ENCODE measurements at regions not wholly inside any gene's neighbourhood (a gene's known extent, or its start where the extent isn't known, plus 50 kb on each side); places are given as distances from the start of the nearest gene placed in this dataset.
"Not testable (repeated sequence)": the region's sequence is repeated elsewhere in the genome, so short reads cannot be mapped to it uniquely, and the experiment has no call there.

DNA sequence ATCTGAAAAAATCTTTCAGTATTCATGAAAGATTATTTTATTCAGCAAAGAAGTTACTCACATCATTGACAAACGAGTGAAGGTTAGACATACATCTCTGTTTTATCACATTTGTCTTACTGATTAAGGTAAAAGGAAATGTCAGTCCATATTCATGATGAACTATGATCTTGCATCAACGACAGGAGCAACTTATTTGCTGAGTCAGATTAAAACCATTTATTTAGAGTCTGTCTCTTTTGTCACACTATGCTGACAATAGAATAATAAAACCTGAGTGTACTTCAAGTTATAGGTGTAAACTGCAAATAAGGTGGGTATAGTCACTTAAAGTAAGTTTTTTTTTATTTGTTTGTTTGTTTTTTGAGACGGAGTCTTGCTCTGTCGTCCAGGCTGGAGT lies 216.5 kb upstream of the SEMA3C start:
- no peak for DNase-seq (ENCODE audit: low spot score)

DNA sequence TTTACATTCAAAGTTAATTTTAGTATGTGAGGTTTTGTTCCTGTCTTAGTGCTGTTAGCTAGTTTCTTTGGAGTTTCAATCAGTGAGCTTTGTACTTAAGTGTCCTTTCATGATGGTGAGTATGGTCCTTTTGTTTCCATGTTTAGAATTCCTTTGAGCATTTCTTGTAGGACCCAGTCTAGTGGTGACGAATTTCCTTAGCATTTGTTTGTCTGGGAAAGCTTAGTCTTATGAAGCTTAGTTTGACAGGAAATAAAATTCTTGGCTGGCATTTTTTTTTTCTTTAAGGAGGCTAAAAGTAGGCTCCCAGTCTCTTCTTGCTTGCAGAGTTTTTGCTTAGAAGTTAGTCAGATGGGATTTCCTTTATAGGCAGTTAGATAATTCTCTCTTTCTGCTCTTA lies 209.2 kb upstream of the SEMA3C start:
- DNase-seq (ENCODE audit: low spot score) = no peak

DNA sequence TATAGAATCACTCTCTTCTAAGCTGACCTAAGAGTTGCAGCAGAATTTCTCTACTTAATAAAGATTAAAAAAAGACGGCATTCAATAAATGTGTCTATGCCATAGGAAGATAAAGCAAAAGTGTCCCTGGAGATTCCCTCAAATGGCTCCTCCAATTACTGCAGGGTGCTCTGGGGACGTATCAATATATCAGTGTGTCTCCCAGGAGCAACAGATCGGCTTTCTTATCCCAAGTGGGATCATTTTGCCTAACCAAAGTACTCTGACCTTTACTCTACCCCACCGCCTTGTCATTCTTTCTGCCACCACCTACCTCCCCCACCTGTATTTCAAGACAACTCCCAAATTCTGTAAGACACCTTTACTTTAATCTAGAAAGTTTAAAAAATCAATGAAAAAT lies 202.0 kb upstream of the SEMA3C start:
- DNase-seq (ENCODE audit: low spot score) = no peak

DNA sequence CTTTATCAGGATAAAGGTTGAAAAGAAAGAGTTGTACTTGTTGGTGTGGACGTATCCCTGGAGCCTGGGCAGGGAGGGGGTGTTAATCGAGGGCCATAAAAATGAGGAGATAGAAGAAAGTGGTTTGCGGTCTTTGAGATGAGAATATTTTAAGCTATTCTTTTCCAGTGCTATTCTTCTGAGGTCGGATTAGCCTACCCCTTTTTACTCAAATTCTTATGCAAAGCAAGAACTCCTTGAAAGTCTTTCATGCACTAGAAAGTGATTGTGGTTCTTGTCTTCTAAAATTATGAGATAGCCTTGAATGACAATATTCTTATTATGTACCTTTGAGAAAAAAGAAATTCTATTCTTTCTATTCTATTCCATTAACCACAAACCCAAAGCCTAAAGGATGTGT lies 201.3 kb upstream of the SEMA3C start:
- no peak for DNase-seq (ENCODE audit: low spot score)

GRCh38 chr7:81114633-81115032 lies 195.8 kb upstream of the SEMA3C start:
- no peak for DNase-seq (ENCODE audit: low spot score)

- no peak for DNase-seq (ENCODE audit: low spot score)
Measured at GRCh38 chr7:81112731-81113130, 193.9 kb upstream of the SEMA3C start.

DNA sequence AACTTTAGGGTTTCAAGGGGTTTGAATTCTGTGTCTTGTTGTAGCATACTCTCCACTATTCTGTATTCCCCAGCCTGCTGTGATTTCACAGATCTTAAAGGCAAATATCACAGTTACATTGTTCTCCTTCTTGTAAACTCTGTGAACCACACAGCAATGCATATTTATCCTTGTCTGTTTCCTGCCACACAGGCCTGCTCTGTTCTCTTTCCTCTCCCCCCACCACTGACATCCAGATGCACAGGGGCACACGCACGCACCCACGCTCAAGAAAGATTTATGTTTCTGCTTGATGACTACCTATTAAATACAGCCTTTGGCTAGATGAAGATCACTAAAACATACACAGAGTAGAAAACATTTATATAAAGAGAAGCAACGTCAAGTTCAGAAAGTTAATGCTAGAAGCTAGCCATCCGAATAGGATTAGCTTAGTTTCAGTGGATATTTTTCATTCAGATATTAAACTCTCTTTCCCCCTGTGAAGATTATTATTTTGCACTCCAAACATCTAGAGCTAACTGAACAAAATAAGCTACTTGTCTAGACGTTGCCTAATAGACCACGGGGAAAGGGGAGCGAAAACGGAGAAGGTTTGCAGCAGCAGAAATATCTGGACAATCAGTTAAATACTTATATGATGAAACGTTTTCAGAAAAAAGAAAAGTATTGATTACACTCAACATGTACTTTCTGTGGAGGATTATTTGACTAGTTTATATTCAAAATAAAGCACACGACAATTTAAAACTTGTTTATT lies 193.1 kb upstream of the SEMA3C start:
- DNase-seq (ENCODE audit: low spot score) = no peak

GRCh38 chr7:81111358-81111757 lies 192.5 kb upstream of the SEMA3C start:
- DNase-seq (ENCODE audit: low spot score) = no peak

DNA sequence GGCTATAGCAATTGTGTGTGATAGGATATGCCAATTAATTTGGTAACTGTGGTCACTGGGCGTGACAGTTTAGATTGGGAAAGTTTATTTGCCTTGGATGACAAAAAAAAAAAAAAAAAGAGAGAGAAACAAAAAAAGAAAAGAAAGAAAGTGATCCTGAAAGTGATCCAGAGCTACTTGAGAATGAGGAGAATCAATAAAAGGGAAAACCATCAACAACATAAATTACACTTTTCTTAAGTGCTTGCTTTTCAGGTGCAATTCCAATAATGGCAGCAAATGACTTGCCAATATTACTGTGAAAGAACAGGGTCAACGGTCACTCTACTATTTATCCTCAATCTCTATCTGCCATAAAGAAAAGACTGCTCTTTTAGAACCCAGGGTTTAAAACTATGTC lies 191.8 kb upstream of the SEMA3C start:
- DNase-seq (ENCODE audit: low spot score) = no peak

- DNase-seq (ENCODE audit: low spot score) = no peak
Measured at GRCh38 chr7:81098213-81098612, 179.4 kb upstream of the SEMA3C start.

GRCh38 chr7:81094952-81095351 lies 176.1 kb upstream of the SEMA3C start:
- DNase-seq (ENCODE audit: low spot score) = no peak

DNA sequence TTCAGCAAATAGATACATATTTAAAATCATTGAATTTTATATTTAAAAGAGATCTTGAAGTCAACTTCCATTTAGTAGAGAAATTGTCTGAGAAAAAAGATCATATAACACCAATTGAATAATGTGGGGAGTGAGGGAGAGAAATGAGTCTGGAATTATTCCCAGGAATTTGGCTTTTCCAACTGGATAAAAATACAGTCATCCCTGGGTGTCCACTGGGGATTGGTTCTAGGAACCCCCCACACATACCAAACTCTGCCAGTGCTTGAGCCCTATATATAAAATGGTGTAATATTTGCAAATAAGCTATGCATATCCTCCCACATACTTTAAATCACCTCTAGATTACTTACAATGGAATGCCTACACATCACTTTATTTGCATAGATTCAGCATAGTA lies 162.8 kb upstream of the SEMA3C start:
- no peak for DNase-seq (ENCODE audit: low spot score)

DNA sequence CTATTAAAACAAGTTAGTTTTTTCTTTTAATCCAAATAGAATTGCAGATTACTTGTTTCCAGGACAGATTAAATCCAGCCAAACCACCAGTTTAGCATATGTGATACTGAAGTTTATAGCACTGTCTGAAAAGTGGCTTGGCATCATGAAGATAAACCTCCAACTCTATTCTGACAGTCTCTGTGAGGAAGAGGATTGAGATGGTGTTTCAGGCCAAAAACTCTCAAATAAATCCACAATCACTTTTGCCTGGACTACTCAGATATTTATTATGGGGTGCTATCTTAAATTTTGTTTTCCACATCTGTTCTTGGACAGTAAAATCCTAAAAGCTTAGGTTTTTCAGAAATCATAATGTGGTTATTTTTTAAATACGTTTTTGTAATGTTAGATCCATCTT lies 161.7 kb upstream of the SEMA3C start:
- DNase-seq (ENCODE audit: low spot score) = no peak

DNA sequence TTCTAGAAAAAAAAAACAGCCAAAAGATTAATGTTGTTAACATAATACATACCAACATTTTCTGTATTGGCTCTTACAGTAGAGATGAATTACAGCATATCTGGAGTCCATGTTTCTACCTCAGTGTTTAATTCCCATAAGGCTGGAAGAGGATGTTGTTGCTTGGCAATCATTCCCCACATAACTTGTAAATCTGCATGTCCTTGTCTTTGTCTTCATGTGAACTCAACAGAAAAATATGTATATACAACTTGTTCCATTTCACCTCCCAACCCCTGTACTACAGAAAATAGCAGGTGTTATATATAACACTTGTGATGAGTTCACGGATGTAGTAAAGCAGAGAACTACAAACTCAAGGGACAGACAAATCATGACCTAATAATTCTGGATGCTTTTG lies 160.9 kb upstream of the SEMA3C start:
- DNase-seq (ENCODE audit: low spot score) = no peak

GRCh38 chr7:81075150-81075549 lies 156.3 kb upstream of the SEMA3C start:
- no peak for DNase-seq (ENCODE audit: low spot score)

DNA sequence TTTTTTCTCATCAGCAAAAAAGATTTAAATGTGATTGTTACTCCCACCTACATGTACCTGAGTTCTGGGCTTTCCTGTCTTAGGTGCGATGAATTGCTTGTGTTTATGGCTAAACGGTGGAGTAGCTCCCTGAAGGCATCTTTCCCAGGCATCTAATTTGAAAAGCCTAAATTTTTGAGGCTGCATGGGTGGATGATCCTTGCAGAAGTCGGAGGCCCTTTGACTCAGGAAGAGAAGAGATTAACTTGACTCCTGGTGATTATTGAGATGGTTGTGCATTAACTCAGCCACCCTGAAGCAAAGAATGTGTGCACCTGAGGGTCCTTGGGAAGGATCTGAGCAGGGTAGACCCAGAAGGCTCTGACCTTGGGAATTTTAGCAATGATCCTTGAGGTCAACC lies 155.6 kb upstream of the SEMA3C start:
- DNase-seq (ENCODE audit: low spot score) = no peak

DNA sequence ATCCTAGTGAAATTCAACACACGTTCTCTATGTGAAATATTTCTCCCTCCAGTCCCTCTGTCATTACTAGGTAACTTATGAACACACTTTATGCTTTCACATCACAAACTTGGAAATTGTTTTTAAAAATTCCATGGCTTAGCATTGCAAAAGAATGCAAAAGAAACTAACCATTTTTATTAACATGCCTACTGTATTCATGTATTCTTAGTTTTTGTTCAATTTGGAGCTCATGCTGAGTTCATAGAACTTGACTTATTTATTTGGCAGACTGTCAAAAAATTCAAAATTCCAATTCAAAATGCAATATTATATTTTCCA lies 155.0 kb upstream of the SEMA3C start:
- no peak for DNase-seq (ENCODE audit: low spot score)

- DNase-seq (ENCODE audit: low spot score) = no peak
Measured at GRCh38 chr7:81070956-81071355, 152.1 kb upstream of the SEMA3C start.

DNA sequence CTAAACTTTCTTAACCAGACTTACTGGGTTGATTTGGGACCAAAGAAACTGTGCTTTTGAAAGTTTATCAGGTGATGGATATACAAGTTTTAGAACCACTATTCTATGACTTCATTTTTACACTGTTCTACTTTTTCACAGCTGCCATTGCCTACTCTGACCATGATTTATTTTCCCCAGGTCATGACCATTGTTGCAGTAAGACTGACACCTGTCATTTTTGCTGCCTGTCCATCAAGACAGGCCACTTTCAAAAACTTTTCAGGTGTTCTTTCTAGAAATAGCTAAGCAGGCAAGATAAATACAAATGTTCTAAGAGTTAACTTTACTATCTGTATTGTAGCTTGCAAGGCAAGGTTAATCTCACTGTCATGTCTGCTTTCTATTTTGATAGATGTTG lies 147.9 kb upstream of the SEMA3C start:
- DNase-seq (ENCODE audit: low spot score) = no peak

- no peak for DNase-seq (ENCODE audit: low spot score)
Measured at GRCh38 chr7:81064426-81064825, 145.6 kb upstream of the SEMA3C start.

DNA sequence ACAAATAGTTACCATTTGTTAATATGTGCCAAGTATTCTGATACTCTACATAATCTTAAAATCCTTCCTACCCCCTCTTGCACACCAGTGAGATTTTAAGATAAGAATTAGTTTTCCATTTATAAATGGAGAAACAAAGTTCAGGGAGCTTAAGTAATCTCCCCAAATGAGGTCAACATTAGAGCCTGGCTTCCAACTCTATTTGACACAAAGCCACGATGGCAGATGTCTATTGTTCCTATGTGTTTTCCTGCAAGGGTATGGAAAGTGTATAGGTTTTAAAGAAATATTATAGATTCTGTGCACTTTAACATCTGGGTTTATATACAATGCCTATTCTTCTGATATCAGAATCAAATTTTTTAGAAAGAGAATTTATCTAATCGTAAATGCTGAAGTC lies 143.9 kb upstream of the SEMA3C start:
- DNase-seq (ENCODE audit: low spot score) = no peak

DNA sequence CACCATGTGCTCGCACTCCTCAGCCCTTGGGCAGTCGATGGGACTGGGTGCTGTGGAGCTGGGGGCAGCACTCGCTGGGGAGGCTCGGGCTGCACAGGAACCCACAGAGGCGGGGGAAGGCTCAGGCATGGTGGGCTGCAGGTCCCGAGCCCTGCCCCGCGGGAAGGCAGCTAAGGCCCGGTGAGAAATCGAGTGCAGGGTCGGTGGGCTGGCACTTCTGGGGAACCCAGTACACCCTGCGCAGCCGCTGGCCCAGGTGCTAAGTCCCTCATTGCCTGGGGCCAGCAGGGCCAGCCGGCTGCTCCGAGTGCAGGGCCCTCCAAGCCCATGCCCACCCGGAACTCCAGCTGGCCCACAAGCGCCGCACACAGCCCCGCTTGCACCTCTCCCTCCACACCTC lies 138.6 kb upstream of the SEMA3C start:
- not testable (repeated sequence) for DNase-seq (ENCODE audit: low spot score)

DNA sequence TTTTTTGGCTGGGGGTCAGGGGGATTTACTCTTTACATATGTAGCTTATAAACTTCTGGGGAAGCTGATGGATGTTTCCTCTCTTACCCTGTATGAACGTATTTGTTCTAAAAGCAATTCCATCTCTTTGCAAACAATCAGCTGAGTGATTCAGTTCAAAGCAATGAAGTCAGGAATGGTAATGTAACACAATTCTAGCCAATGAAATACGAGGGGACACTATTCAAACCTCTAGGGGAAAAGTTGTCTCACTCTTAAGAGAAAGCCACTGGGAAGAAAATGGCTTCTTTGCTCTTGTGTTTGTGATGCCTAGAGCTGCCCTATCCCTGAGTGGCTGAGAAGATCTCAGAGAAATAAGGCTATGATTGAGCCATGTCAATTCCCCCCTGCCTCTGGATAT lies 134.8 kb upstream of the SEMA3C start:
- no peak for DNase-seq (ENCODE audit: low spot score)

DNA sequence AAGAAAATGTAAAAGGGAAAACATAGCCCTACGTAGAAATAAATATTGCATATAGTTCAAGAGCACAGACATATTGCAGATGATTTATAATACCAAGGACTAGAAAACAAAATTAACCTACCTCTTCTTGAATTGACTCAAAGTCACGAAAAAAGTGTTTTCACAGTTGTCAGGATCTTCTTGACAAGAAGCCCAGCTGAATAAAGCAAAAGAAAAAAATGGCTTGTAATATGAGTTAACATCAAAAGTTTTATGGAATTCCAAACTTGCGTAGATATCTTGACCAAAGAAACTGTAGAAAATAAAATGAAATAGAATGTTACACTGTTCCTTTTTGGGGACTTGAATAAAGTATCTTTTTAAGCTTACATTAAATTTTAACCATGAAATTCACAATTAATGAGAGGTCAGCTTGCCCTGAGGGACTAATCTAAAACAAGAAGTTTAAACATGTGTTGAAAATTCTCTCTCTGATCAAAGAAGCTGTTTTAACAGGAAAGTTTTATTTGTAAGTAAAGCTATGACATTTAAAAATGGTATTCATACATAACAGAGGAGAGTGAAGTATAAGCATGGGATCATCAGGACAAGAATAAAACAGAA lies 133.1 kb upstream of the SEMA3C start:
- no peak for DNase-seq (ENCODE audit: low spot score)

Data from hematopoietic multipotent progenitor cell treated with erythropoietin and hydrocortisone succinate and interleukin-3 and kit ligand, for 17 days (in vitro differentiated cells).